B cell (primary cell): ENCODE measurements at regions not wholly inside any gene's neighbourhood (a gene's known extent, or its start where the extent isn't known, plus 50 kb on each side); places are given as distances from the start of the nearest gene placed in this dataset.

Experiments
- ATAC-seq: fragments of 200-7000 bp; cut with Tn5 transposase; one replicate; pipeline ENCODE4 v1.10.0; 2021; ENCODE audit warnings: low read depth, mild to moderate bottlenecking, moderate number of reproducible peaks, moderate library complexity
- CTCF ChIA-PET: fragments of 350-600 bp; sonication (Branson Sonifier 250); formaldehyde crosslinking; loops from one replicate; lab custom pipeline; 2021; ENCODE audit warnings: antibody characterized with exemption, inconsistent platforms; lab: Charles Lee
- POLR2A ChIA-PET: fragments of 350-600 bp; sonication (Branson Sonifier 250); formaldehyde crosslinking; loops from one replicate; lab custom pipeline; 2021; ENCODE audit warnings: antibody characterized with exemption; lab: Charles Lee
- DNase-seq: peaks from one replicate; pipeline ENCODE4 v3.0.0; 2013
- H2AFZ ChIP-seq: 2 replicates; pipeline ENCODE4 v1.6.1; 2012; ENCODE audit warnings: mild to moderate bottlenecking, low read depth, low read length; ENCODE audit not compliant: insufficient read depth, poor library complexity, severe bottlenecking
- H3K27ac ChIP-seq, 2 donors: 1 replicate in 1 of 2; 2 replicates in 1 of 2; pipeline ENCODE4 v1.5.1; 2012 to 2013; ENCODE audit warnings: low read length in 2 of 2, mild to moderate bottlenecking in 2 of 2, moderate library complexity in 1 of 2
- H3K27me3 ChIP-seq, 4 experiments: fragments of 200-600 bp in 1 of 4; sonication (generic) in 1 of 4; replicated peaks in 1 of 4; 1 replicate in 2 of 4; 2 replicates in 2 of 4; pipeline versions ENCODE4 v1.6.1 to v1.7.0; 2013 to 2016; ENCODE audit warnings: low read length in 3 of 4, mild to moderate bottlenecking in 2 of 4, mixed read lengths in 1 of 4, moderate library complexity in 1 of 4; ENCODE audit not compliant: insufficient read depth in 4 of 4, control insufficient read depth in 3 of 4; ENCODE audit errors: control extremely low read depth in 1 of 4
- H3K36me3 ChIP-seq, 2 experiments: replicated peaks in 1 of 2; 1 replicate in 1 of 2; 2 replicates in 1 of 2; pipeline versions ENCODE4 v1.6.1 to v1.7.1; 2013; ENCODE audit warnings: low read length in 1 of 2; ENCODE audit not compliant: insufficient read depth in 2 of 2, control insufficient read depth in 1 of 2; ENCODE audit errors: control extremely low read depth in 1 of 2, extremely low read depth in 1 of 2
- H3K4me1 ChIP-seq, 2 donors: fragments of 200-600 bp in 1 of 2; sonication (generic) in 1 of 2; 1 replicate in 1 of 2; 2 replicates in 1 of 2; pipeline versions ENCODE4 v1.5.1 to v1.6.1; 2013 to 2017; ENCODE audit warnings: low read length in 2 of 2; ENCODE audit not compliant: control insufficient read depth in 2 of 2, insufficient read depth in 2 of 2
- H3K4me2 ChIP-seq: replicated peaks from 2 replicates; pipeline ENCODE3; 2012; ENCODE audit warnings: mild to moderate bottlenecking, low read depth, low read length; ENCODE audit not compliant: poor library complexity, severe bottlenecking
- H3K4me3 ChIP-seq, 5 experiments: fragments of 200-600 bp in 1 of 5; sonication (generic) in 1 of 5; 1 replicate in 3 of 5; 2 replicates in 2 of 5; pipeline versions ENCODE4 v1.5.1 to v1.7.0; 2011 to 2016; ENCODE audit warnings: low read length in 4 of 5, mild to moderate bottlenecking in 4 of 5, low read depth in 2 of 5, control low read depth in 1 of 5, moderate library complexity in 1 of 5; ENCODE audit not compliant: insufficient read depth in 1 of 5; ENCODE audit errors: control extremely low read depth in 1 of 5, extremely low read depth in 1 of 5
- H3K79me2 ChIP-seq: fragments of 200-600 bp; sonication (generic); one replicate; pipeline ENCODE4 v1.6.0; 2016; ENCODE audit warnings: low read length; ENCODE audit not compliant: control insufficient read depth, insufficient read depth
- H3K9ac ChIP-seq: fragments of 200-600 bp; sonication (generic); 2 replicates; pipeline ENCODE4 v1.6.1; 2017; ENCODE audit warnings: mild to moderate bottlenecking, low read length, moderate library complexity
- H3K9me3 ChIP-seq, 3 donors: one replicate each; pipeline versions ENCODE4 v1.6.1 to v1.7.1; 2013; ENCODE audit warnings: low read length in 2 of 3; ENCODE audit not compliant: control insufficient read depth in 2 of 3, insufficient read depth in 1 of 3; ENCODE audit errors: control extremely low read depth in 1 of 3
- H4K20me1 ChIP-seq: 2 replicates; pipeline ENCODE4 v1.6.0; 2012; ENCODE audit warnings: mild to moderate bottlenecking, low read length; ENCODE audit not compliant: insufficient read depth, control insufficient read depth, poor library complexity, severe bottlenecking
- H3K27ac Mint-ChIP-seq: one replicate; pipeline ENCODE4 v1.8.0; 2021; ENCODE audit warnings: mixed read lengths
- H3K27me3 Mint-ChIP-seq: one replicate; pipeline ENCODE4 v1.8.0; 2021; ENCODE audit warnings: mixed read lengths
- H3K4me1 Mint-ChIP-seq: one replicate; pipeline ENCODE4 v1.8.0; 2021; ENCODE audit warnings: mixed read lengths
- H3K4me3 Mint-ChIP-seq: one replicate; pipeline ENCODE4 v1.8.0; 2021; ENCODE audit warnings: mixed read lengths
- H3K9me3 Mint-ChIP-seq: one replicate; pipeline ENCODE4 v1.8.0; 2022; ENCODE audit warnings: mixed read lengths; ENCODE audit not compliant: insufficient read depth
- CTCF ChIP-seq: fragments of 200-600 bp; IDR thresholded peaks from one replicate; pipeline ENCODE4 v1.8.0; 2022; ENCODE audit warnings: antibody characterized with exemption, mild to moderate bottlenecking
- EZH2 ChIP-seq: IDR thresholded peaks from 2 replicates; pipeline ENCODE4 v1.6.1; 2012; ENCODE audit warnings: borderline replicate concordance, low read depth, mild to moderate bottlenecking, moderate library complexity, low read length; ENCODE audit not compliant: insufficient read depth, poor library complexity, severe bottlenecking
- WGBS: methylation state at CpG from one replicate; pipeline ENCODE4 v1.1.5; 2013; ENCODE audit warnings: missing lambda C conversion rate; ENCODE audit not compliant: insufficient coverage; 5-methylcytosine and 5-hydroxymethylcytosine counted together
- intact Hi-C: fragments of 100-400 bp; cut with micrococcal nuclease; formaldehyde crosslinking; loops from one replicate; pipeline ENCODE4 v1.10.0; 2022

- no peaks in the 10 kb centered on the region for H3K4me1 Mint-ChIP-seq
- TF ChIP-seq CTCF (no peak), EZH2 (no peak)
- no peak overlapping the region for H3K4me3 Mint-ChIP-seq
- H3K27ac Mint-ChIP-seq, result no peak overlapping the region
- DNase-seq, result no peak
- Histone ChIP-seq H4K20me1 (no peaks in the 10 kb centered on the region), H3K9ac (no peak overlapping the region), H3K36me3 (no peaks in the 10 kb centered on the region), H2AFZ (no peak overlapping the region), H3K4me1 (no peaks in the 10 kb centered on the region), H3K9me3 (peaks cover 0 to 5% (median 0%) of the 10 kb centered on the region in 3 donors), H3K79me2 (no peaks in the 10 kb centered on the region), H3K4me3 (no peak overlapping the region), H3K27ac (no peak overlapping the region), H3K4me2 (no peak overlapping the region), H3K27me3 (no peaks in the 10 kb centered on the region)
- H3K9me3 Mint-ChIP-seq, result peaks cover 4% of the 10 kb centered on the region
- POLR2A ChIA-PET, result no interaction called here
- WGBS, result no CpG with 5 or more reads among the region's 1 CpG
- CTCF ChIA-PET, result no interaction called here
- no peaks in the 10 kb centered on the region for H3K27me3 Mint-ChIP-seq
- ATAC-seq, result no peak
- intact Hi-C loops, result no loop called here
These were observed 532.5 kb downstream of the KLF12 start for GRCh38 chr13:73601708-73602107.

GRCh38 chr13:73599232-73600128 lies 534.7 kb downstream of the KLF12 start:
- DNase-seq (no peak), ATAC-seq (no peak)
- peaks cover 5% of the 10 kb centered on the region for H3K9me3 Mint-ChIP-seq
- H3K27me3 Mint-ChIP-seq, result no peaks in the 10 kb centered on the region
- CTCF ChIA-PET, result no interaction called here
- no peak overlapping the region for H3K27ac Mint-ChIP-seq
- POLR2A ChIA-PET, result no interaction called here
- H3K9ac ChIP-seq, result no peak overlapping the region
- no peaks in the 10 kb centered on the region for H3K4me1 ChIP-seq
- no peaks in the 10 kb centered on the region for H3K4me1 Mint-ChIP-seq
- no peaks in the 10 kb centered on the region for H3K36me3 ChIP-seq
- WGBS, result 91% methylated on average over 4 of the region's 9 CpGs
- H2AFZ ChIP-seq, result no peak overlapping the region
- TF ChIP-seq CTCF (no peak), EZH2 (no peak)
- intact Hi-C loops, result no loop called here
- H3K4me3 Mint-ChIP-seq, result no peak overlapping the region
- no peaks in the 10 kb centered on the region for H3K79me2 ChIP-seq
- H4K20me1 ChIP-seq, result no peaks in the 10 kb centered on the region
- no peak overlapping the region for H3K27ac ChIP-seq
- peaks cover 0 to 5% (median 0%) of the 10 kb centered on the region in 3 donors for H3K9me3 ChIP-seq
- no peak overlapping the region for H3K4me3 ChIP-seq
- no peak overlapping the region for H3K4me2 ChIP-seq
- H3K27me3 ChIP-seq, result no peaks in the 10 kb centered on the region
